Liver (tissue), 8 donors: ENCODE measurements at regions not wholly inside any gene's neighbourhood (a gene's known extent, or its start where the extent isn't known, plus 50 kb on each side); places are given as distances from the start of the nearest gene placed in this dataset.

Experiments used
- DNase-seq: peaks from one replicate; pipeline ENCODE4 v3.0.0-alpha.2; 2017; ENCODE audit warnings: low spot score
- H3K27ac ChIP-seq, 2 donors: one replicate each; pipeline ENCODE4 v1.7.0; 2013; ENCODE audit warnings: inconsistent platforms in 2 of 2, low read length in 2 of 2, control low read depth in 1 of 2, low read depth in 1 of 2, mild to moderate bottlenecking in 1 of 2
- H3K27me3 ChIP-seq, 4 donors: one replicate each; pipeline versions ENCODE4 v1.6.1 to v1.7.0; 2013; ENCODE audit warnings: low read length in 3 of 4, inconsistent platforms in 1 of 4, mild to moderate bottlenecking in 1 of 4, moderate library complexity in 1 of 4; ENCODE audit not compliant: control insufficient read depth in 4 of 4, insufficient read depth in 4 of 4
- H3K36me3 ChIP-seq, 4 donors: one replicate each; pipeline versions ENCODE4 v1.6.1 to v1.7.0; 2013; ENCODE audit warnings: low read length in 3 of 4, mild to moderate bottlenecking in 3 of 4, low read depth in 1 of 4, moderate library complexity in 1 of 4; ENCODE audit not compliant: control insufficient read depth in 4 of 4, insufficient read depth in 3 of 4
- H3K4me1 ChIP-seq, 4 donors: one replicate each; pipeline versions ENCODE4 v1.6.1 to v1.7.0; 2013; ENCODE audit warnings: low read length in 3 of 4, mild to moderate bottlenecking in 3 of 4, moderate library complexity in 1 of 4; ENCODE audit not compliant: control insufficient read depth in 4 of 4, insufficient read depth in 4 of 4
- H3K4me3 ChIP-seq, 3 donors: one replicate each; pipeline versions ENCODE4 v1.6.1 to v1.7.0; 2013; ENCODE audit warnings: low read length in 3 of 3, control low read depth in 1 of 3, low read depth in 1 of 3, mild to moderate bottlenecking in 1 of 3
- H3K9ac ChIP-seq, 2 donors: one replicate each; pipeline ENCODE4 v1.7.0; 2013; ENCODE audit warnings: low read length in 2 of 2, mild to moderate bottlenecking in 2 of 2, moderate library complexity in 2 of 2, control low read depth in 1 of 2, low read depth in 1 of 2
- H3K9me3 ChIP-seq, 4 donors: one replicate each; pipeline versions ENCODE4 v1.6.1 to v1.7.0; 2013; ENCODE audit warnings: low read length in 3 of 4; ENCODE audit not compliant: control insufficient read depth in 4 of 4
- ATF3 ChIP-seq: IDR thresholded peaks from 2 replicates; pipeline ENCODE4 v1.6.1; 2016; ENCODE audit warnings: antibody characterized with exemption
- CTCF ChIP-seq: fragments of 150-350 bp; IDR thresholded peaks from 2 replicates; pipeline ENCODE4 v1.5.1; 2017; ENCODE audit warnings: improper control_type of control experiment, low read depth, low read length; ENCODE audit not compliant: missing input control
- EGR1 ChIP-seq, 2 donors: IDR thresholded peaks; 2 replicates each; pipeline ENCODE4 v1.6.1; 2016 to 2018; ENCODE audit warnings: antibody characterized with exemption in 2 of 2, low read depth in 2 of 2
- FOXA1 ChIP-seq: IDR thresholded peaks from 2 replicates; pipeline ENCODE4 v1.6.1; 2016; ENCODE audit warnings: antibody characterized with exemption
- FOXA2 ChIP-seq: IDR thresholded peaks from 2 replicates; pipeline ENCODE4 v1.6.1; 2016; ENCODE audit warnings: antibody characterized with exemption
- GABPA ChIP-seq, 2 donors: IDR thresholded peaks in 1 of 2; conservative IDR thresholded peaks in 1 of 2; 2 replicates each; pipeline ENCODE4 v1.6.1; 2016; ENCODE audit warnings: antibody characterized with exemption in 2 of 2, mild to moderate bottlenecking in 1 of 2, moderate library complexity in 1 of 2
- HNF4A ChIP-seq, 2 donors: conservative IDR thresholded peaks; 2 replicates each; pipeline ENCODE4 v1.6.1; 2016; ENCODE audit warnings: antibody characterized with exemption in 2 of 2, mild to moderate bottlenecking in 2 of 2
- HNF4G ChIP-seq: IDR thresholded peaks from 2 replicates; pipeline ENCODE4 v1.6.1; 2016; ENCODE audit warnings: antibody characterized with exemption
- JUND ChIP-seq, 2 donors: IDR thresholded peaks; 2 replicates each; pipeline ENCODE4 v1.6.1; 2016; ENCODE audit warnings: antibody characterized with exemption in 2 of 2
- MAX ChIP-seq: IDR thresholded peaks from 2 replicates; pipeline ENCODE4 v1.6.1; 2016; ENCODE audit warnings: antibody characterized with exemption
- NR2F2 ChIP-seq: IDR thresholded peaks from 2 replicates; pipeline ENCODE4 v1.6.1; 2016; ENCODE audit warnings: antibody characterized with exemption
- RAD21 ChIP-seq, 2 donors: IDR thresholded peaks; 2 replicates each; pipeline ENCODE4 v1.6.1; 2016; ENCODE audit warnings: antibody characterized with exemption in 2 of 2, mild to moderate bottlenecking in 2 of 2
- REST ChIP-seq: IDR thresholded peaks from 2 replicates; pipeline ENCODE4 v1.6.1; 2016; ENCODE audit warnings: antibody characterized with exemption, mild to moderate bottlenecking
- RXRA ChIP-seq, 2 donors: IDR thresholded peaks; 2 replicates each; pipeline ENCODE4 v1.6.1; 2017 to 2018; ENCODE audit warnings: antibody characterized with exemption in 2 of 2, mild to moderate bottlenecking in 1 of 2
- SP1 ChIP-seq: IDR thresholded peaks from 2 replicates; pipeline ENCODE4 v1.6.1; 2018; ENCODE audit warnings: antibody characterized with exemption, mild to moderate bottlenecking
- TAF1 ChIP-seq: conservative IDR thresholded peaks from 2 replicates; pipeline ENCODE4 v1.6.1; 2016; ENCODE audit warnings: antibody characterized with exemption, mild to moderate bottlenecking
- YY1 ChIP-seq: IDR thresholded peaks from 2 replicates; pipeline ENCODE4 v1.6.1; 2016; ENCODE audit warnings: antibody characterized with exemption, mild to moderate bottlenecking
- ZBTB33 ChIP-seq: IDR thresholded peaks from 2 replicates; pipeline ENCODE4 v1.6.1; 2016; ENCODE audit warnings: antibody characterized with exemption
- WGBS: extraction: QIAGEN DNeasy Blood & Tissue Kit; methylation state at CpG from one replicate; pipeline ENCODE4 v1.1.7; 2013; 5-methylcytosine and 5-hydroxymethylcytosine counted together
- donor health status: healthy.
- donor health status: healthy.
- donor health status: healthy.
- donor health status: healthy.
- donor health status: healthy.

- no peak for DNase-seq
- Histone ChIP-seq H3K9ac (no peak overlapping the region), H3K36me3 (no peaks in the 10 kb centered on the region), H3K27me3 (no peaks in the 10 kb centered on the region), H3K4me3 (no peak overlapping the region), H3K9me3 (peaks cover 0 to 2% (median 0%) of the 10 kb centered on the region in 4 donors), H3K27ac (no peak overlapping the region), H3K4me1 (no peaks in the 10 kb centered on the region)
- WGBS = 81% methylated on average over 4 of the region's 4 CpGs
- TF ChIP-seq FOXA2 (no peak), GABPA (IDR thresholded peaks at IDR 0.05 in 1 of 2, conservative IDR thresholded peaks at IDR 0.05 in 1 of 2) (no peak), ATF3 (no peak), NR2F2 (no peak), RAD21 (IDR thresholded peaks at IDR 0.05) (no peak), FOXA1 (no peak), HNF4A (conservative IDR thresholded peaks at IDR 0.05) (no peak), REST (no peak), HNF4G (no peak), SP1 (no peak), JUND (IDR thresholded peaks at IDR 0.05) (no peak), RXRA (IDR thresholded peaks at IDR 0.05) (no peak), ZBTB33 (no peak), TAF1 (no peak), EGR1 (IDR thresholded peaks at IDR 0.05; ENCODE audit: low read depth in 2 of 2) (no peak)
Observed at GRCh38 chr12:125371033-125371432, 305.8 kb downstream of the AACS start.

GRCh38 chr12:125372085-125372484, 306.9 kb downstream of the AACS start:
- H3K4me1 ChIP-seq = no peaks in the 10 kb centered on the region
- H3K4me3 ChIP-seq = no peak overlapping the region
- WGBS = 93% methylated on average over 4 of the region's 4 CpGs
- H3K27ac ChIP-seq = no peak overlapping the region
- H3K9me3 ChIP-seq = peaks cover 0 to 2% (median 0%) of the 10 kb centered on the region in 4 donors
- H3K27me3 ChIP-seq = no peaks in the 10 kb centered on the region
- DNase-seq = no peak
- no peak overlapping the region for H3K9ac ChIP-seq
- H3K36me3 ChIP-seq = no peaks in the 10 kb centered on the region
- TF ChIP-seq RAD21 (IDR thresholded peaks at IDR 0.05) = no peak
- TF ChIP-seq EGR1 (IDR thresholded peaks at IDR 0.05; ENCODE audit: low read depth in 2 of 2) = no peak
- no peak for TF ChIP-seq REST
- no peak for TF ChIP-seq YY1
- TF ChIP-seq NR2F2 = no peak
- no peak for TF ChIP-seq TAF1
- TF ChIP-seq MAX = no peak
- TF ChIP-seq ATF3 = no peak
- no peak for TF ChIP-seq SP1
- no peak for TF ChIP-seq CTCF
- no peak for TF ChIP-seq FOXA2
- no peak for TF ChIP-seq RXRA (IDR thresholded peaks at IDR 0.05)
- no peak for TF ChIP-seq GABPA (IDR thresholded peaks at IDR 0.05 in 1 of 2, conservative IDR thresholded peaks at IDR 0.05 in 1 of 2)
- no peak for TF ChIP-seq HNF4A (conservative IDR thresholded peaks at IDR 0.05)
- TF ChIP-seq ZBTB33 = no peak
